ENCODE measurements at regions not wholly inside any gene's neighbourhood (a gene's known extent, or its start where the extent isn't known, plus 50 kb on each side); places are given as distances from the start of the nearest gene placed in this dataset.

GRCh38 chr18:22689712-22690111, 243.4 kb upstream of the RBBP8 start:
- Histone ChIP-seq H3K9me3 (replicated peaks in 1 of 2; ENCODE audit: control insufficient read depth in 1 of 2, insufficient read depth in 1 of 2, low read length in 2 of 2) (peaks cover 0 to 7% of the 10 kb centered on the region in 2 donors), H3K4me2 (replicated peaks; ENCODE audit: extremely low read depth, low read length, poor library complexity, severe bottlenecking) (no peak overlapping the region), H3K27me3 (ENCODE audit: control insufficient read depth in 2 of 2, insufficient read depth in 2 of 2, low read length in 2 of 2) (no peaks in the 10 kb centered on the region), H3K9ac (ENCODE audit: insufficient read depth, low read length, poor library complexity, severe bottlenecking) (no peak overlapping the region), H3K36me3 (replicated peaks in 1 of 2; ENCODE audit: control insufficient read depth in 1 of 2, insufficient read depth in 2 of 2, low read length in 2 of 2) (no peaks in the 10 kb centered on the region), H3K79me2 (ENCODE audit: insufficient read depth, low read length) (no peaks in the 10 kb centered on the region), H3K4me1 (ENCODE audit: control insufficient read depth in 1 of 2, insufficient read depth in 2 of 2, low read length in 2 of 2) (no peaks in the 10 kb centered on the region), H2AFZ (ENCODE audit: insufficient read depth, low read depth, low read length, poor library complexity, severe bottlenecking) (no peak overlapping the region), H3K4me3 (replicated peaks in 1 of 3; ENCODE audit: low read depth in 2 of 3, low read length in 3 of 3) (no peak overlapping the region), H3K27ac (ENCODE audit: low read depth in 1 of 2, low read length in 2 of 2) (no peak overlapping the region), H4K20me1 (ENCODE audit: insufficient read depth, low read length) (no peaks in the 10 kb centered on the region)
- no peak for DNase-seq
- no peak overlapping the region for H3K27ac Mint-ChIP-seq
- intact Hi-C loops (cut with micrococcal nuclease), result no loop called here
- H3K4me1 Mint-ChIP-seq, result no peaks in the 10 kb centered on the region
- H3K27me3 Mint-ChIP-seq (ENCODE audit: low read depth in 3 of 3), result no peaks in the 10 kb centered on the region
- no peaks in the 10 kb centered on the region for H3K36me3 Mint-ChIP-seq
- H3K9me3 Mint-ChIP-seq, result peaks cover 0 to 9% (median 2%) of the 10 kb centered on the region in 7 donors
- no peak for TF ChIP-seq CTCF (IDR thresholded peaks at IDR 0.05)
- H3K4me3 Mint-ChIP-seq, result no peak overlapping the region

- no peak overlapping the region for H3K4me3 ChIP-seq (replicated peaks in 1 of 3; ENCODE audit: low read depth in 2 of 3, low read length in 3 of 3)
- no peak overlapping the region for H3K9ac ChIP-seq (ENCODE audit: insufficient read depth, low read length, poor library complexity, severe bottlenecking)
- H3K27me3 ChIP-seq (ENCODE audit: control insufficient read depth in 2 of 2, insufficient read depth in 2 of 2, low read length in 2 of 2), result no peaks in the 10 kb centered on the region
- Mint-ChIP-seq H3K4me1 (no peaks in the 10 kb centered on the region), H3K4me3 (no peak overlapping the region), H3K36me3 (no peaks in the 10 kb centered on the region), H3K9me3 (peaks cover 0 to 10% (median 2%) of the 10 kb centered on the region in 7 donors), H3K27ac (no peak overlapping the region), H3K27me3 (ENCODE audit: low read depth in 3 of 3) (no peaks in the 10 kb centered on the region)
- no peaks in the 10 kb centered on the region for H3K36me3 ChIP-seq (replicated peaks in 1 of 2; ENCODE audit: control insufficient read depth in 1 of 2, insufficient read depth in 2 of 2, low read length in 2 of 2)
- WGBS (ENCODE audit: insufficient coverage), result 88% methylated on average over 1 of the region's 1 CpG
- H3K9me3 ChIP-seq (replicated peaks in 1 of 2; ENCODE audit: control insufficient read depth in 1 of 2, insufficient read depth in 1 of 2, low read length in 2 of 2), result peaks cover 0 to 7% of the 10 kb centered on the region in 2 donors
- no peaks in the 10 kb centered on the region for H4K20me1 ChIP-seq (ENCODE audit: insufficient read depth, low read length)
- TF ChIP-seq CTCF (IDR thresholded peaks at IDR 0.05), result no peak
- no peak overlapping the region for H3K27ac ChIP-seq (ENCODE audit: low read depth in 1 of 2, low read length in 2 of 2)
- H2AFZ ChIP-seq (ENCODE audit: insufficient read depth, low read depth, low read length, poor library complexity, severe bottlenecking), result no peak overlapping the region
- H3K79me2 ChIP-seq (ENCODE audit: insufficient read depth, low read length), result no peaks in the 10 kb centered on the region
- intact Hi-C loops (cut with micrococcal nuclease), result no loop called here
- H3K4me2 ChIP-seq (replicated peaks; ENCODE audit: extremely low read depth, low read length, poor library complexity, severe bottlenecking), result no peak overlapping the region
- H3K4me1 ChIP-seq (ENCODE audit: control insufficient read depth in 1 of 2, insufficient read depth in 2 of 2, low read length in 2 of 2), result no peaks in the 10 kb centered on the region
- DNase-seq, result no peak
These were observed 242.6 kb upstream of the RBBP8 start for GRCh38 chr18:22690556-22690955.

All from CD14-positive monocyte (primary cell).